Activated CD4-positive, alpha-beta T cell treated with anti-CD3 and anti-CD28 coated beads for 36 hours (primary cell): ENCODE measurements at regions not wholly inside any gene's neighbourhood (a gene's known extent, or its start where the extent isn't known, plus 50 kb on each side); places are given as distances from the start of the nearest gene placed in this dataset.

ENCODE experiments used
- ATAC-seq: fragments of 200-7000 bp; cut with Tn5 transposase; one replicate; pipeline ENCODE4 v1.10.0; 2021; ENCODE audit warnings: mild to moderate bottlenecking, moderate library complexity
- CTCF ChIA-PET: fragments of 350-600 bp; sonication (Branson Sonifier 250); formaldehyde crosslinking; loops from one replicate; lab custom pipeline; 2021; ENCODE audit warnings: antibody characterized with exemption; lab: Charles Lee
- POLR2A ChIA-PET: fragments of 350-600 bp; sonication (Branson Sonifier 250); formaldehyde crosslinking; loops from one replicate; lab custom pipeline; 2021; ENCODE audit warnings: antibody characterized with exemption, inconsistent platforms; lab: Charles Lee
- DNase-seq: peaks from one replicate; pipeline ENCODE4 v3.0.0-alpha.2; 2020
- H3K27ac Mint-ChIP-seq: one replicate; pipeline ENCODE4 v1.8.0; 2021; ENCODE audit warnings: mixed read lengths
- H3K27me3 Mint-ChIP-seq: one replicate; pipeline ENCODE4 v1.8.0; 2021; ENCODE audit warnings: mixed read lengths
- H3K36me3 Mint-ChIP-seq: one replicate; pipeline ENCODE4 v1.8.0; 2021; ENCODE audit warnings: low read depth, mixed read lengths
- H3K4me1 Mint-ChIP-seq: one replicate; pipeline ENCODE4 v1.8.0; 2021; ENCODE audit warnings: mixed read lengths
- H3K4me3 Mint-ChIP-seq: one replicate; pipeline ENCODE4 v1.8.0; 2021; ENCODE audit warnings: mild to moderate bottlenecking, moderate library complexity, mixed read lengths
- H3K9me3 Mint-ChIP-seq: one replicate; pipeline ENCODE4 v1.8.0; 2021; ENCODE audit warnings: low read depth, mixed read lengths
- intact Hi-C, 2 experiments: fragments of 100-400 bp; cut with DNase I in 1 of 2; cut with micrococcal nuclease in 1 of 2; formaldehyde crosslinking; loops; one replicate each; pipeline versions ENCODE4 v1.14.2 to v1.15.1; 2022 to 2024; cut with DNase I, micrococcal nuclease

- ChIA-PET POLR2A (no interaction called here), CTCF (interaction anchor here (0.6 kb wide), 1 partner anchor 119 kb away, joined by 3 read pairs; no protein-coding TSS in a partner anchor)
- H3K36me3 Mint-ChIP-seq: no peaks in the 10 kb centered on the region
- H3K9me3 Mint-ChIP-seq: no peaks in the 10 kb centered on the region
- H3K4me1 Mint-ChIP-seq: no peaks in the 10 kb centered on the region
- intact Hi-C loops: no loop called here
- no peak overlapping the region for H3K4me3 Mint-ChIP-seq
- no peaks in the 10 kb centered on the region for H3K27me3 Mint-ChIP-seq
- DNase-seq (no peak), ATAC-seq (no peak)
- no peak overlapping the region for H3K27ac Mint-ChIP-seq
These were observed 143.7 kb upstream of the ARHGAP42 start for GRCh38 chr11:100543386-100543785.

DNA sequence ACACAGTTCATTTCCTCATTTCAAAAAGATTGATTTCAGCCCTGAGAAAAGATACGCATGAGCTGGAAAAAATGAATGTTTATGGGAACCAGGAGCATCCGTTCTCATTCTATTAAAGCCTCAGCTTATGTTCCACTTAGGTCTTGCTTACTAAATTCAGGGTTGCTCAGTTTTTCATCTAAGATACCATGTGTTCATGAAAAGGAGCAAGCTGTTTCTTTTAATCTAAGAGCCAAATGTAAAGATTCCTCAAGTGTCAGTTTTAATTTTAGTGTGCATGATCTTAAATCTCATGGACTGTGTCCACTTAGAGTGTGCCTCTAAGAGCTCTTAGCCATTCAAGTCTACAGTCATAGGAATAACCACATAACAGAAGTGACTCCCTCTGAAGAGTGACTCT, 141.5 kb upstream of the ARHGAP42 start:
- POLR2A ChIA-PET: no interaction called here
- no peak for DNase-seq
- intact Hi-C loops: no loop called here
- Mint-ChIP-seq H3K27ac (no peak overlapping the region), H3K4me3 (no peak overlapping the region), H3K27me3 (no peaks in the 10 kb centered on the region), H3K4me1 (no peaks in the 10 kb centered on the region), H3K36me3 (no peaks in the 10 kb centered on the region), H3K9me3 (no peaks in the 10 kb centered on the region)
- CTCF ChIA-PET: no interaction called here
- ATAC-seq: no peak

DNA sequence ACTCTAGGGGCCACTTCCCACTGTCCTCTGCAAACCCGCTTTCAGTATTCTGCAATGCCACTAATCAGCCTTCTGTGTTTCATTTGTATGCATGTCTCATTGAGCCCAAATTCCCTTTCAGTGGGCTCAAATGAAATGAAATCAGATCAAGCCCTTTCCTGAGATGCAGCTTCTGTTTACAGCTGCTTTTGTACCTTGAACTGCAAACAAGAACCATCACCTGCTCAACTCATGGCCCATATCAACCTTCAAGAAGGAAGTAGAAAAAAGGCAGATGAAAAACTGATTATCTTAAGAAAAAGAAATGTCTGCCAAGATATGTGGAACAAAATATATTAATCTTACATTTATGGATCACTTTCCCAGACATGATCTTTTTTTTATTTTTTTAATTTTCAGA, 141.1 kb upstream of the ARHGAP42 start:
- intact Hi-C loops: no loop called here
- Mint-ChIP-seq H3K27ac (no peak overlapping the region), H3K4me3 (no peak overlapping the region), H3K36me3 (no peaks in the 10 kb centered on the region), H3K4me1 (no peaks in the 10 kb centered on the region), H3K9me3 (no peaks in the 10 kb centered on the region), H3K27me3 (no peaks in the 10 kb centered on the region)
- DNase-seq: no peak
- POLR2A ChIA-PET: no interaction called here
- CTCF ChIA-PET: no interaction called here
- ATAC-seq: no peak

DNA sequence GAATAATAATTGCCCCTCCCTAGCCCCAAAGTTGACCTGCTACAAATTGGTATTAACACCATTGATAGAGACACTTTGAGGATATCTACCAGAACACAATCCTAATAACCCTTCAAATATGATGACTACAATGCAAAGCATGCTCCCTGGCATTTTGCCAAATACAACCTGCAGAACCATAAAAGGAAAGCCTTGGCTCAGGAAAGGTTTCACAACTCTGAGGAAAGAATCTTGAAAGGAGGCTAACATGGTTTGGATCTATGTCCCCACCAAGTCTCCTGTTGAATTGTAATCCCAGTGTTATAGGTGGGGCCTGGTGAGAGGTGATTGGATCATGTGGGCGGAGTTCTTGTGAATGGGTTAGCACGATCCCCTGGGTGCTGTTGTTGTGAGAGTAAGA, 140.4 kb upstream of the ARHGAP42 start:
- intact Hi-C loops: no loop called here
- DNase-seq: no peak
- Mint-ChIP-seq H3K9me3 (no peaks in the 10 kb centered on the region), H3K4me1 (no peaks in the 10 kb centered on the region), H3K27ac (no peak overlapping the region), H3K27me3 (no peaks in the 10 kb centered on the region), H3K4me3 (no peak overlapping the region), H3K36me3 (no peaks in the 10 kb centered on the region)
- POLR2A ChIA-PET: no interaction called here
- ATAC-seq: no peak
- CTCF ChIA-PET: no interaction called here

GRCh38 chr11:100550298-100550697, 136.8 kb upstream of the ARHGAP42 start:
- POLR2A ChIA-PET: no interaction called here
- Mint-ChIP-seq H3K36me3 (no peaks in the 10 kb centered on the region), H3K4me3 (no peak overlapping the region), H3K27me3 (peaks cover 2% of the 10 kb centered on the region), H3K9me3 (peaks cover 2% of the 10 kb centered on the region), H3K27ac (no peak overlapping the region), H3K4me1 (no peaks in the 10 kb centered on the region)
- DNase-seq (no peak), ATAC-seq (no peak)
- intact Hi-C loops: no loop called here
- CTCF ChIA-PET: no interaction called here

DNA sequence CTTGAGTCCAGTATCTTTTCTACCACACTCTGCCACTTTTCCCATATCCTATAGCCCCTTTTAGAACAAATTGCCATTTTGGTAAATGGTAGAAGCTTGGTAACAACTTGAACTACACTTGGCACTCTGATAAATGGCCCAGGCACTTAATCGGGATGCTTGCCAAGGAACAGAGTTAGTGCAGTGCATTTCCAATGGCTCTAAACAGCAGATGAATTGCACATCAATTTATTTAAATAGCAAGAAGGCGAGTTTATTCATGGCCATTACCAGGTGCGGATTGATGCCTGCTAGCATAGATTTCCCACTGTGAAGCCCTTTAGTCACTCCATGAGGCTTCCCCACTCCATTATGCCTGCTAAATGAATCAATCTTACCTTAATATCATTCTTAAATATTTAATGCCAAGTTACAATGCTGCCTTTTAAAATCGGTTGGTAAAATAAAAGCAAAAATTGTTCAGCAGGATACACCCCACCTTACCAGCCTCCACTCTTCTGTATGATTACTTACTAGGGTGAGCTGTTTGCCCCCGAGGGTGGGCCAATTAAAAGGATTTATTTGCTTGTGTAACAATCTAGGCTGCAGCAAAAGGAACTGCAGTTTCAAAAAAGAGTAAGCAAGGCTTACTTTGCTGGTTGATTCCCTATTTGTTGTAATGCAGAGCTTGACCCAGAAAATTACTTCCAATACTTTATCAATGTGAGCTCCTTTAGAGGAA, 136.0 kb upstream of the ARHGAP42 start:
- Mint-ChIP-seq H3K4me3 (no peak overlapping the region), H3K27me3 (peaks cover 2% of the 10 kb centered on the region), H3K4me1 (no peaks in the 10 kb centered on the region), H3K9me3 (peaks cover 2% of the 10 kb centered on the region), H3K27ac (no peak overlapping the region), H3K36me3 (no peaks in the 10 kb centered on the region)
- intact Hi-C loops: no loop called here
- ChIA-PET POLR2A (no interaction called here), CTCF (no interaction called here)
- ATAC-seq (no peak), DNase-seq (no peak)

DNA sequence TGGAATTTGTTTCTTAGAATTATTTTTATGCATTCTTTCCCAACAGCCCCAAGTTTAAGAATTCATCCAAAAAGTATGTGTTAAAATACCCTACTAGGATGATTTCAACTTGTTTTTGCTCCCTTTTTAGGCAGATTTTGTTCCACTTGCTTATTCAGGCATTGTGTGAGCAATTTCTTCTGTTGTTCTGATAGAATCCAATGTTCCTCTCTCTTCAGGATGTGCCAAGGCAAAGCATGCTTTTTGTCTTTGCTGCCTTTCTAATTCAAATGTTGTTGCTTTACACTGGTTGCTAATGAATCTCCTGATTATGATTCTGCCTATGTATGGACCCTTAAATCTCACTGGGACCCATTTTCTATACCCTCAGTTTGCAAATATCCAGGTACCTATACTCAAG, 131.2 kb upstream of the ARHGAP42 start:
- POLR2A ChIA-PET: no interaction called here
- Mint-ChIP-seq H3K9me3 (peaks cover 2% of the 10 kb centered on the region), H3K27ac (no peak overlapping the region), H3K27me3 (peaks cover 2% of the 10 kb centered on the region), H3K36me3 (no peaks in the 10 kb centered on the region), H3K4me1 (no peaks in the 10 kb centered on the region), H3K4me3 (no peak overlapping the region)
- no peak for DNase-seq
- ATAC-seq: no peak
- intact Hi-C loops: no loop called here
- CTCF ChIA-PET: no interaction called here

DNA sequence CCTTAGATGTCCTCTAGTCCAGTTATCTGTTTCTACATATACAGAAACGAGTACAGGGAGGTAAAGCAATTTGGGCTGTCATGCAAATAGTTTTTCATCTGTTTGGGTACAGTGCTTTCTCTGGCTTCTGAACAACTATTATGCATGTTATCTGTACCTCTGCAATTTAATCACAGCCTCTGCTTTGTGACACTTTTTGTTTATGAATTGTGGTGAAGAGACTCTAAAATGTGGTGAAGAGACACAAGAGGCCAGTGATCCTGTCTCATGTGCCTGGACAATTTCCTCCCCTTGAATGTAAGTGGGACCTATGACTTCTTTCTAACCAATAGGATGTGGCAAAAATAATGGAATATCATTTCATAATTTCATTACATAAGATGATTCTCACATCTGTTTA, 130.3 kb upstream of the ARHGAP42 start:
- Mint-ChIP-seq H3K27me3 (peaks cover 2% of the 10 kb centered on the region), H3K9me3 (peaks cover 2% of the 10 kb centered on the region), H3K4me1 (no peaks in the 10 kb centered on the region), H3K36me3 (no peaks in the 10 kb centered on the region), H3K4me3 (no peak overlapping the region), H3K27ac (no peak overlapping the region)
- CTCF ChIA-PET: interaction anchor here (0.5 kb wide), 1 partner anchor 137 kb away, joined by 4 read pairs; no protein-coding TSS in a partner anchor
- POLR2A ChIA-PET: no interaction called here
- ATAC-seq (no peak), DNase-seq (no peak)
- intact Hi-C loops: no loop called here

DNA sequence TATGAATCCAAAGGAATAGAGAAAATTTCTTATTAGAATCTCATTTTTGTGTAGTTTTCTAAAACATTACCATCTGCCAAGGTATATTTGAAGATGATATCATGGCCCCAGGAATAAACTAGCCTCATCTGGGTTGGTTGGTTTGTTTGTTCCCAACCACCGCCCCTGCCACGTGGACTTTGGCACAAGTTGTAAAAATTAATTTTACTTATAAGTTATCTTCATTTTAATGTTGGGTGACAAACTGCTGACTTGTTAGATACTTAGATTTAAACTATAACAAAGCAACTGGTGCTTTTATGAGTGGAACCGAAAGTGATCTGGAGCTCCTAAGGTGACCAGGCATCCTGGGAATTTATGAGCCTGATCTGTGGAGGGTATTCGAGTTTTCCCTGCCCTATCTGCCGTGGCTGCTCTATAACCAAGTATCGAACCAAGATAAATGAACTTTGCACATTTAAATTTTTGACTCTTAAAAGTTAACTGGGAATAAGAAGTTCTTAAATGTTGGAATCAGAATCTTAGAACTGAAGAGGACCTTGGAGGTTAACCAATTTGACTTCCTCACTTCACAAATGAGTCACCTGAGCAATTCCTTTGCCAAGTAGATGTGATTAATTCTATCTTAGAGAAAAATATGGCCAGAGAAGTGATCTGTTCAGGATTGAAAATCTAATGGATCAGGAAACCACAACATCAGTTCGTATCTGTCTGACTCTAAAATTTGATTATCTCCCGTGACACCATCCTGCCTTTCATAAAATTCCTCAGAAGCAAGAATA, 129.1 kb upstream of the ARHGAP42 start:
- Mint-ChIP-seq H3K27ac (no peak overlapping the region), H3K9me3 (peaks cover 2% of the 10 kb centered on the region), H3K27me3 (peaks cover 2% of the 10 kb centered on the region), H3K4me3 (no peak overlapping the region), H3K4me1 (no peaks in the 10 kb centered on the region), H3K36me3 (no peaks in the 10 kb centered on the region)
- ChIA-PET CTCF (no interaction called here), POLR2A (no interaction called here)
- DNase-seq (no peak), ATAC-seq (no peak)
- intact Hi-C loops: no loop called here

DNA sequence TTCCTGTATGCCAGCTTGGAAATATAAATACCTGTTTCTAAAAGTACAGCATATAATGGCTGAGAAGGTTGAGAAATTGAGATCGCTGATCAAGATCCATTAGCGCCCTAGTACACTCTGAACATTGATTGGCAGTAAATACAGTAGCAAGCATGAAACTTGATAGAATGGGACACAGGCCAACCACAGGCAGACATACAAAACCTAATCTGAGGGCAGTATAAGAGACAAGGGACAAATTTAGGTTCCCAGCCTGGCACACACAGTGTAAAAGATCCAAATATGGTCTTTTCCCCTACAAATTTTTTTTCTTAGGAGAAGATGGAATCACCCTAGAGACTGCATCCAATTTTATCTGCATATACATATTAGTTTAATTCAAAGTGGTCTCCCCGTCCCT, 126.5 kb upstream of the ARHGAP42 start:
- ChIA-PET CTCF (no interaction called here), POLR2A (no interaction called here)
- H3K27ac Mint-ChIP-seq: no peak overlapping the region
- no peaks in the 10 kb centered on the region for H3K4me1 Mint-ChIP-seq
- H3K4me3 Mint-ChIP-seq: no peak overlapping the region
- no peaks in the 10 kb centered on the region for H3K36me3 Mint-ChIP-seq
- no peak for DNase-seq
- no peaks in the 10 kb centered on the region for H3K9me3 Mint-ChIP-seq
- no peak for ATAC-seq
- intact Hi-C loops: no loop called here
- H3K27me3 Mint-ChIP-seq: peaks cover 3% of the 10 kb centered on the region

GRCh38 chr11:100561323-100561722, 125.8 kb upstream of the ARHGAP42 start:
- H3K27ac Mint-ChIP-seq: no peak overlapping the region
- H3K36me3 Mint-ChIP-seq: no peaks in the 10 kb centered on the region
- no peak for ATAC-seq
- no peak for DNase-seq
- CTCF ChIA-PET: no interaction called here
- POLR2A ChIA-PET: no interaction called here
- no peak overlapping the region for H3K4me3 Mint-ChIP-seq
- intact Hi-C loops: no loop called here
- peaks cover 2% of the 10 kb centered on the region for H3K9me3 Mint-ChIP-seq
- H3K27me3 Mint-ChIP-seq: peaks cover 3% of the 10 kb centered on the region
- no peaks in the 10 kb centered on the region for H3K4me1 Mint-ChIP-seq

DNA sequence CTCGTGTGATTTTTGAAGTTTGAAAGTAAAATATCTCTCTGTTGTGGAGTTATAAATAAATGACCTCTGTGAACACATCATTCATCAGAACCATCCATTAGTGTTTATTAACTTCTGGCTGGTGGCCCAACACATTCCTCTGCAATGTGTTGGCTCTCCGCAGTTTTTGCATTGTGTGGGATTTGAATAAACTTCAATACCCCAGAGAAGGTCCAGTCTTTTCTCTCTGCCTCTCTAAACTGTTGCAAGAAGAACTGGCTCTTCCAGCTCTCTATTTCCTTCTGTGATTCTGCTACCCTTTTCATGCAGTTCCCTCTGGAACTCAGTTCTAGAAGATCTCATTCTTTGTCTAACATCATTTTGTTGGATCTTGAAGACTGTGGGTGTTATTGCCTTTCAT, 125.0 kb upstream of the ARHGAP42 start:
- no peak for DNase-seq
- Mint-ChIP-seq H3K27ac (no peak overlapping the region), H3K4me3 (no peak overlapping the region), H3K27me3 (peaks cover 3% of the 10 kb centered on the region), H3K4me1 (no peaks in the 10 kb centered on the region), H3K36me3 (no peaks in the 10 kb centered on the region), H3K9me3 (peaks cover 2% of the 10 kb centered on the region)
- ChIA-PET CTCF (no interaction called here), POLR2A (no interaction called here)
- intact Hi-C loops: no loop called here
- ATAC-seq: no peak
